ENCODE measurements at regions not wholly inside any gene's neighbourhood (a gene's known extent, or its start where the extent isn't known, plus 50 kb on each side); places are given as distances from the start of the nearest gene placed in this dataset.

DNA sequence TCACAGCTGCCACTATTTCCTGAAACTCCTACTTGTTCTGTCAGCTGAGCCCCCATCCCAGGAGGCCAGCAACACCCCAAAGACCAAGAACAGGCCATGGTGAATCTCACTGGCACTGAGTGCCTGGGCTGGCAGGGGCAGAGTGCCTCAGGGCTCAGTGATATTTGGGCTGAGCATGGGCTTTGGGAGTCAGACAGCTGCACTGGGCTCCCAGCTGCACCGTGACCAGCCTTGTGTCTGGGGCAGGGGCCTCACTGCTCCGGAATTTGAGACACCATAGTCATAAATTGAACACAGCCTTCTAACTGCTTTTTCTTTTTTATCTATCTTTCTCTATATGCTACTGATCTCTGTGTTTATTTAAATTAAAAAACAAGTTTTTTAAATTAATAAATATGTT is 1744.2 kb downstream of the TP53TG3F start:
- Histone ChIP-seq H3K27me3 (ENCODE audit: insufficient read depth, low read length) (no peaks in the 10 kb centered on the region), H3K36me3 (ENCODE audit: insufficient read depth, low read length) (no peaks in the 10 kb centered on the region), H3K27ac (ENCODE audit: low read depth, low read length, poor library complexity, severe bottlenecking) (no peak overlapping the region), H2AFZ (ENCODE audit: low read length) (no peak overlapping the region), H4K20me1 (ENCODE audit: insufficient read depth, low read length) (no peaks in the 10 kb centered on the region), H3F3A (ENCODE audit: insufficient read depth, low read length) (no peaks in the 10 kb centered on the region), H3K9me2 (ENCODE audit: low read depth, low read length) (no peaks in the 10 kb centered on the region), H3K9ac (ENCODE audit: low read length) (no peak overlapping the region), H3K4me2 (ENCODE audit: low read length) (no peak overlapping the region), H3K79me2 (ENCODE audit: insufficient read depth, low read length) (no peaks in the 10 kb centered on the region), H3K4me1 (ENCODE audit: insufficient read depth, low read length, severe bottlenecking) (no peaks in the 10 kb centered on the region), H3K4me3 (ENCODE audit: low read depth, low read length, poor library complexity, severe bottlenecking) (no peak overlapping the region), H3K9me3 (ENCODE audit: low read length) (no peaks in the 10 kb centered on the region)
- no peak for TF ChIP-seq CTCF (IDR thresholded peaks at IDR 0.05; ENCODE audit: low read length)
- no peak for TF ChIP-seq EZH2 (IDR thresholded peaks at IDR 0.05; ENCODE audit: borderline replicate concordance, low read length)

DNA sequence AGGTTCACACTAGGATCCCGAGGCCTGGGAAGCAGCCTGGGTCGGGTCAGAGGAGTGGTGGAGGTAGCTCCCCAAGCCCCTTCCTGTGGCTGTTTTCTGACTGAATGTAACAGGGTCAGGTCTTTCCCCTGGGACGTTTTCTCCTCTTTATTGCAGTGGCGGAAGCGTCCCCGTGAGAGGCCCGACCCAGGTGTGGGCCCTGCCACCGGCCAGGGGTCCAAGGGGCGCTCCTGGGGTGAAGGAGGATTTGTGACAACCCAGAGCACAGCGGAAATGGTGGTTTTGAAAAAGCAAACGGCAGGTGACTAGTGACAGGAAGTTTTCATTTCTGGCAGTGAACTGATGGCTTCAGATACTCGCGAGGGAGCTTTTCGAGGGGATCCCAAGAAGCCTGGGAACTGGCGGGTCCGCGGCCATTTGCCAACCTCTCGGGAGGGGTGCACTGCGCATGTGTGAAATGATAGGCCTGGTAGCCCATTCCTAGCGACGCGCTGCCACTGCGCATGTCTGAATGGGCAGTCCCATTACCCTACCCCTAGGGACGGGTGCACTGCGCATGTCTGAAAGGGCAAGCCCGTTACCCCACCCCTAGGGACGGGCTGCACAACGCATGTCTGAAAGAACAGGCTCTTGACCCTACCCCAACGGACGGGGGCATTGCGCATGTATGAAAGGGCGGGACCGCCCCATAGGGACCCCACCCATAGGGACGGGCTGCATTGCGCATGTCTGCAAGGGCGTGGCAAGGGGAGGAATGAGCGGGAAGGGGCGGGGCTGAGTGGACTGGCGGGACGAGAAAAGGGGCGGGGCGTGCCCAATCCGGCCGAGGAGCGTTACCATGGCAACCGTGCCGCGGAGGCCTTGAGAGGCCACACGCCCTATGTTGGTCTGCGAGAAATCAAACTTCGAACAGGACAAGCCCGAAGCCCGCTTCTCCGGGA is 1747.9 kb downstream of the TP53TG3F start:
- Histone ChIP-seq H3K4me2 (ENCODE audit: low read length) (no peak overlapping the region), H3K27me3 (ENCODE audit: insufficient read depth, low read length) (no peaks in the 10 kb centered on the region), H3K36me3 (ENCODE audit: insufficient read depth, low read length) (no peaks in the 10 kb centered on the region), H3F3A (ENCODE audit: insufficient read depth, low read length) (no peaks in the 10 kb centered on the region), H3K9ac (ENCODE audit: low read length) (no peak overlapping the region), H3K4me1 (ENCODE audit: insufficient read depth, low read length, severe bottlenecking) (no peaks in the 10 kb centered on the region), H3K27ac (ENCODE audit: low read depth, low read length, poor library complexity, severe bottlenecking) (no peak overlapping the region), H2AFZ (ENCODE audit: low read length) (no peak overlapping the region), H3K4me3 (ENCODE audit: low read depth, low read length, poor library complexity, severe bottlenecking) (no peak overlapping the region), H3K9me3 (ENCODE audit: low read length) (no peaks in the 10 kb centered on the region), H3K79me2 (ENCODE audit: insufficient read depth, low read length) (no peaks in the 10 kb centered on the region), H4K20me1 (ENCODE audit: insufficient read depth, low read length) (no peaks in the 10 kb centered on the region), H3K9me2 (ENCODE audit: low read depth, low read length) (no peaks in the 10 kb centered on the region)
- TF ChIP-seq CTCF (IDR thresholded peaks at IDR 0.05; ENCODE audit: low read length) = no peak
- no peak for TF ChIP-seq EZH2 (IDR thresholded peaks at IDR 0.05; ENCODE audit: borderline replicate concordance, low read length)

DNA sequence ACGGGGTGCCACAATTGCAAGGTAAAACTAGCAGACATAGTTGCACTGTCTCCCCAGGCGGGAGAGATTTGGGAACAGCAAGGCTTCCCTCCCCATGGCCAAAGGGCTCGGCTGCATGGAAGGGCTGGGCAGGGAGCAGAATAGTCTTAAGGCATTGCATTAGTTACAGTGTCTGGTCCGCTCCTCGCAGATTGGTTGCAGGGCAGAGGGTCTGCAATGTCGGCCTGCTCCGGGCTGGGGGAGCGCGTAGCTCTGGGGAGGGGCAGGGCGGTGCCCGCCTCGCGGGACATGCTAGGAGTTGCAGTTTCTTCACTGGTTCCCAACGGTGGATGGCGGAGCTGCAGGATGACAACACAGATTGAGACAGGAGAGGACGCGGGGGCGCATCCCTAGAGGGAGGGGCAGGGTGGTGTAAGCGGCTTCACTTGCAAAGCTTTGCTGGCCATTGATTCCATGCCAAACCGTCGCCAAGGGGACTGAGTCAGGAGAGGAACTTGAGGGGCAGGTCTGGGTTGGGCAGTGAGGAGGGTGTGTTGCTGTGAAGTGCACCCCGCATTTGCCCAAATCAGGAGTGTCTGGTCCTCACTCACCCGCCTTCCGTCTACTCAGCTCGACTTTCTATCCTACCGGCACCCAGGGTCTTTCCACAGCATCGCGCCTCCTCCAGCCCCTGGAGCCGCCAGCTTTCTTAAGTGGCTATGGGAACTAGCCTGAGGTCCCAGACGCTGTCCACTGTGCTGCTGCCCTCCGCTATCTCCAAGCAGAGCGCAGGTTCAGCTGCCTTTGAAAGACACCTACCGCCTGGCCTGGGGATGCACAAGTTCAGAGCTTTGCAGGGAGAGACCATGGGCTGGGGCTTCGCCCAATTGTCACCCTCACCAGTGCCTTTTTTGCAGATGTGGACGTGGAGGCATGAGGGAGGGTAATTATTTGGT is 1748.9 kb downstream of the TP53TG3F start:
- Histone ChIP-seq H4K20me1 (ENCODE audit: insufficient read depth, low read length) (no peaks in the 10 kb centered on the region), H3K4me1 (ENCODE audit: insufficient read depth, low read length, severe bottlenecking) (no peaks in the 10 kb centered on the region), H3K36me3 (ENCODE audit: insufficient read depth, low read length) (no peaks in the 10 kb centered on the region), H3K4me2 (ENCODE audit: low read length) (no peak overlapping the region), H3K27ac (ENCODE audit: low read depth, low read length, poor library complexity, severe bottlenecking) (no peak overlapping the region), H2AFZ (ENCODE audit: low read length) (no peak overlapping the region), H3K9me2 (ENCODE audit: low read depth, low read length) (no peaks in the 10 kb centered on the region), H3K9me3 (ENCODE audit: low read length) (no peaks in the 10 kb centered on the region), H3K9ac (ENCODE audit: low read length) (no peak overlapping the region), H3F3A (ENCODE audit: insufficient read depth, low read length) (no peaks in the 10 kb centered on the region), H3K4me3 (ENCODE audit: low read depth, low read length, poor library complexity, severe bottlenecking) (no peak overlapping the region), H3K27me3 (ENCODE audit: insufficient read depth, low read length) (no peaks in the 10 kb centered on the region), H3K79me2 (ENCODE audit: insufficient read depth, low read length) (no peaks in the 10 kb centered on the region)
- TF ChIP-seq EZH2 (IDR thresholded peaks at IDR 0.05; ENCODE audit: borderline replicate concordance, low read length) (no peak), CTCF (IDR thresholded peaks at IDR 0.05; ENCODE audit: low read length) (no peak)

Data from OCI-LY1 (cell line).